ENCODE measurements at regions not wholly inside any gene's neighbourhood (a gene's known extent, or its start where the extent isn't known, plus 50 kb on each side); places are given as distances from the start of the nearest gene placed in this dataset.

- H3K4me1 ChIP-seq (ENCODE audit: insufficient read depth, low read length) = no peaks in the 10 kb centered on the region
- H3K36me3 ChIP-seq (ENCODE audit: insufficient read depth, low read length) = no peaks in the 10 kb centered on the region
- H3K9ac ChIP-seq (ENCODE audit: low read depth, low read length) = no peak overlapping the region
- WGBS = 100% methylated on average over 1 of the region's 1 CpG
- no peak overlapping the region for H3K27ac ChIP-seq (ENCODE audit: low read depth, low read length)
- H3K9me3 ChIP-seq (ENCODE audit: insufficient read depth, low read depth, low read length) = no peaks in the 10 kb centered on the region
- no peaks in the 10 kb centered on the region for H3K27me3 ChIP-seq (ENCODE audit: insufficient read depth, low read length)
- H3K4me3 ChIP-seq (ENCODE audit: low read length) = no peak overlapping the region
Measured at GRCh38 chr1:218866507-218866906, 307.2 kb upstream of the LYPLAL1 start.

GRCh38 chr1:218867066-218867465 lies 306.6 kb upstream of the LYPLAL1 start:
- 83% methylated on average over 1 of the region's 3 CpGs for WGBS
- Histone ChIP-seq H3K27me3 (ENCODE audit: insufficient read depth, low read length) (no peaks in the 10 kb centered on the region), H3K9ac (ENCODE audit: low read depth, low read length) (no peak overlapping the region), H3K4me3 (ENCODE audit: low read length) (no peak overlapping the region), H3K9me3 (ENCODE audit: insufficient read depth, low read depth, low read length) (no peaks in the 10 kb centered on the region), H3K27ac (ENCODE audit: low read depth, low read length) (no peak overlapping the region), H3K4me1 (ENCODE audit: insufficient read depth, low read length) (no peaks in the 10 kb centered on the region), H3K36me3 (ENCODE audit: insufficient read depth, low read length) (no peaks in the 10 kb centered on the region)

- H3K4me3 ChIP-seq (ENCODE audit: low read length) = no peak overlapping the region
Measured at GRCh38 chr1:218867941-218868626, 305.6 kb upstream of the LYPLAL1 start.

GRCh38 chr1:218869276-218869675 lies 304.4 kb upstream of the LYPLAL1 start:
- Histone ChIP-seq H3K4me1 (ENCODE audit: insufficient read depth, low read length) (no peaks in the 10 kb centered on the region), H3K9ac (ENCODE audit: low read depth, low read length) (no peak overlapping the region), H3K9me3 (ENCODE audit: insufficient read depth, low read depth, low read length) (no peaks in the 10 kb centered on the region), H3K4me3 (ENCODE audit: low read length) (no peak overlapping the region), H3K27me3 (ENCODE audit: insufficient read depth, low read length) (no peaks in the 10 kb centered on the region), H3K27ac (ENCODE audit: low read depth, low read length) (no peak overlapping the region), H3K36me3 (ENCODE audit: insufficient read depth, low read length) (no peaks in the 10 kb centered on the region)

More at GRCh38 chr1:218867941-218868626, 305.6 kb upstream of the LYPLAL1 start:
- 89% methylated on average over 2 of the region's 3 CpGs for WGBS
- H3K27ac ChIP-seq (ENCODE audit: low read depth, low read length) = no peak overlapping the region
- no peaks in the 10 kb centered on the region for H3K36me3 ChIP-seq (ENCODE audit: insufficient read depth, low read length)
- no peaks in the 10 kb centered on the region for H3K4me1 ChIP-seq (ENCODE audit: insufficient read depth, low read length)
- no peaks in the 10 kb centered on the region for H3K27me3 ChIP-seq (ENCODE audit: insufficient read depth, low read length)
- H3K9ac ChIP-seq (ENCODE audit: low read depth, low read length) = no peak overlapping the region
- H3K9me3 ChIP-seq (ENCODE audit: insufficient read depth, low read depth, low read length) = no peaks in the 10 kb centered on the region

- H3K27ac ChIP-seq (ENCODE audit: low read depth, low read length) = no peak overlapping the region
- whole genome bisulfite sequencing = 88% methylated on average over 4 of the region's 4 CpGs
- H3K36me3 ChIP-seq (ENCODE audit: insufficient read depth, low read length) = no peaks in the 10 kb centered on the region
- H3K9me3 ChIP-seq (ENCODE audit: insufficient read depth, low read depth, low read length) = no peaks in the 10 kb centered on the region
- H3K27me3 ChIP-seq (ENCODE audit: insufficient read depth, low read length) = no peaks in the 10 kb centered on the region
- no peak overlapping the region for H3K9ac ChIP-seq (ENCODE audit: low read depth, low read length)
- no peak overlapping the region for H3K4me3 ChIP-seq (ENCODE audit: low read length)
- H3K4me1 ChIP-seq (ENCODE audit: insufficient read depth, low read length) = no peaks in the 10 kb centered on the region
Measured at GRCh38 chr1:218872026-218872425, 301.7 kb upstream of the LYPLAL1 start.

- no peaks in the 10 kb centered on the region for H3K36me3 ChIP-seq (ENCODE audit: insufficient read depth, low read length)
- 88% methylated on average over 1 of the region's 1 CpG for WGBS
- no peaks in the 10 kb centered on the region for H3K4me1 ChIP-seq (ENCODE audit: insufficient read depth, low read length)
- no peak overlapping the region for H3K4me3 ChIP-seq (ENCODE audit: low read length)
- no peak overlapping the region for H3K9ac ChIP-seq (ENCODE audit: low read depth, low read length)
- no peak overlapping the region for H3K27ac ChIP-seq (ENCODE audit: low read depth, low read length)
- H3K27me3 ChIP-seq (ENCODE audit: insufficient read depth, low read length) = no peaks in the 10 kb centered on the region
- H3K9me3 ChIP-seq (ENCODE audit: insufficient read depth, low read depth, low read length) = no peaks in the 10 kb centered on the region
Measured at GRCh38 chr1:218872928-218873327, 300.8 kb upstream of the LYPLAL1 start.

GRCh38 chr1:218874313-218874712 lies 299.4 kb upstream of the LYPLAL1 start:
- no peaks in the 10 kb centered on the region for H3K9me3 ChIP-seq (ENCODE audit: insufficient read depth, low read depth, low read length)
- H3K36me3 ChIP-seq (ENCODE audit: insufficient read depth, low read length) = no peaks in the 10 kb centered on the region
- H3K27me3 ChIP-seq (ENCODE audit: insufficient read depth, low read length) = no peaks in the 10 kb centered on the region
- H3K4me3 ChIP-seq (ENCODE audit: low read length) = no peak overlapping the region
- H3K27ac ChIP-seq (ENCODE audit: low read depth, low read length) = no peak overlapping the region
- no peak overlapping the region for H3K9ac ChIP-seq (ENCODE audit: low read depth, low read length)
- 97% methylated on average over 4 of the region's 4 CpGs for WGBS
- no peaks in the 10 kb centered on the region for H3K4me1 ChIP-seq (ENCODE audit: insufficient read depth, low read length)

GRCh38 chr1:218874801-218875400 lies 298.8 kb upstream of the LYPLAL1 start:
- H3K36me3 ChIP-seq (ENCODE audit: insufficient read depth, low read length) = no peaks in the 10 kb centered on the region
- no peaks in the 10 kb centered on the region for H3K4me1 ChIP-seq (ENCODE audit: insufficient read depth, low read length)
- H3K27ac ChIP-seq (ENCODE audit: low read depth, low read length) = no peak overlapping the region
- WGBS = 95% methylated on average over 9 of the region's 11 CpGs
- H3K9me3 ChIP-seq (ENCODE audit: insufficient read depth, low read depth, low read length) = no peaks in the 10 kb centered on the region
- H3K4me3 ChIP-seq (ENCODE audit: low read length) = no peak overlapping the region
- H3K27me3 ChIP-seq (ENCODE audit: insufficient read depth, low read length) = no peaks in the 10 kb centered on the region
- no peak overlapping the region for H3K9ac ChIP-seq (ENCODE audit: low read depth, low read length)

GRCh38 chr1:218878369-218878768 lies 295.3 kb upstream of the LYPLAL1 start:
- H3K36me3 ChIP-seq (ENCODE audit: insufficient read depth, low read length) = no peaks in the 10 kb centered on the region
- H3K9ac ChIP-seq (ENCODE audit: low read depth, low read length) = no peak overlapping the region
- H3K4me1 ChIP-seq (ENCODE audit: insufficient read depth, low read length) = no peaks in the 10 kb centered on the region
- H3K27me3 ChIP-seq (ENCODE audit: insufficient read depth, low read length) = no peaks in the 10 kb centered on the region
- no peak overlapping the region for H3K4me3 ChIP-seq (ENCODE audit: low read length)
- H3K9me3 ChIP-seq (ENCODE audit: insufficient read depth, low read depth, low read length) = no peaks in the 10 kb centered on the region
- no CpG with 5 or more reads among the region's 1 CpG for WGBS
- no peak overlapping the region for H3K27ac ChIP-seq (ENCODE audit: low read depth, low read length)

- Histone ChIP-seq H3K9ac (ENCODE audit: low read depth, low read length) (no peak overlapping the region), H3K4me3 (ENCODE audit: low read length) (no peak overlapping the region), H3K9me3 (ENCODE audit: insufficient read depth, low read depth, low read length) (no peaks in the 10 kb centered on the region), H3K27ac (ENCODE audit: low read depth, low read length) (no peak overlapping the region), H3K36me3 (ENCODE audit: insufficient read depth, low read length) (no peaks in the 10 kb centered on the region), H3K4me1 (ENCODE audit: insufficient read depth, low read length) (no peaks in the 10 kb centered on the region), H3K27me3 (ENCODE audit: insufficient read depth, low read length) (no peaks in the 10 kb centered on the region)
- 92% methylated on average over 5 of the region's 5 CpGs for WGBS
Measured at GRCh38 chr1:218880484-218881060, 293.1 kb upstream of the LYPLAL1 start.

GRCh38 chr1:218882454-218882853 lies 291.2 kb upstream of the LYPLAL1 start:
- Histone ChIP-seq H3K9ac (ENCODE audit: low read depth, low read length) (no peak overlapping the region), H3K27me3 (ENCODE audit: insufficient read depth, low read length) (no peaks in the 10 kb centered on the region), H3K4me3 (ENCODE audit: low read length) (no peak overlapping the region), H3K9me3 (ENCODE audit: insufficient read depth, low read depth, low read length) (no peaks in the 10 kb centered on the region), H3K4me1 (ENCODE audit: insufficient read depth, low read length) (no peaks in the 10 kb centered on the region), H3K36me3 (ENCODE audit: insufficient read depth, low read length) (no peaks in the 10 kb centered on the region), H3K27ac (ENCODE audit: low read depth, low read length) (no peak overlapping the region)
- 95% methylated on average over 6 of the region's 6 CpGs for WGBS

All from HUES64 (cell line).